ENCODE measurements at regions not wholly inside any gene's neighbourhood (a gene's known extent, or its start where the extent isn't known, plus 50 kb on each side); places are given as distances from the start of the nearest gene placed in this dataset.

DNA sequence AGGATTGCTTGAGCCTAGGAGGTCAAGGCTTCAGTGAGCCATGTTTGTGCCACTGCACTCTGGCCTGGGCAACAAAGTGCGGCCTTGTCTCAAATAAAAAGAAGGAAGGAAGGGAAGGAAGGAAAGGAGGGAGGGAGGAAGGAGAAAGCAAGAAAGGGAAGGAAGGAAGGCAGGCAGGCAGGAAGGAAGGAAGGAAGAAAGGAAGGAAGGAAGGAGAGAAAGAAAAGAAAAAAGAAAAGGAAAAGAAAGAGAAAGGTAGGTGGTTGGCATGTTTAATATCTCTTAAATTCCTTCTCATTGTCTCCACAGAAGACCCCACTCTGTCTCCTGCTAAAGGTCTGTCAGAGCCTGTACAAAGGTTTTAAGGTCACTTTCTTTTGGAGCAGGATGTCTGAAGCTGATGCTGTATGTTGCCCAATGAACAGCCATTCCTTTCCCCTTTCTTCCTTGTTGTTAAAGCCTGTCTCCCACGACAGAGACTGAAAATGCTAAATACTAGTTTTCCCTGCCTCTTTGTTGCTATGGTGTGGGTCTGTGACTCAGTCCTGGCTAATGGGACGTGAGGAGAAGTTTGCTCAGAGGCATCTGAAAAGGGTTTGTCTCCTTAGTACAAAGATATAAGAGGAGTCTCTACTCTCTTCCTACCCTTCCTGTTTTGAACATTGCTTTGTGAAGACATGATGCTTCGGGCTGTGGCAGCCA is 213.3 kb downstream of the PCSK1 start:
- no peak for TF ChIP-seq EZH2 (IDR thresholded peaks at IDR 0.05; ENCODE audit: borderline replicate concordance, low read length)
- TF ChIP-seq, protein P1, sequence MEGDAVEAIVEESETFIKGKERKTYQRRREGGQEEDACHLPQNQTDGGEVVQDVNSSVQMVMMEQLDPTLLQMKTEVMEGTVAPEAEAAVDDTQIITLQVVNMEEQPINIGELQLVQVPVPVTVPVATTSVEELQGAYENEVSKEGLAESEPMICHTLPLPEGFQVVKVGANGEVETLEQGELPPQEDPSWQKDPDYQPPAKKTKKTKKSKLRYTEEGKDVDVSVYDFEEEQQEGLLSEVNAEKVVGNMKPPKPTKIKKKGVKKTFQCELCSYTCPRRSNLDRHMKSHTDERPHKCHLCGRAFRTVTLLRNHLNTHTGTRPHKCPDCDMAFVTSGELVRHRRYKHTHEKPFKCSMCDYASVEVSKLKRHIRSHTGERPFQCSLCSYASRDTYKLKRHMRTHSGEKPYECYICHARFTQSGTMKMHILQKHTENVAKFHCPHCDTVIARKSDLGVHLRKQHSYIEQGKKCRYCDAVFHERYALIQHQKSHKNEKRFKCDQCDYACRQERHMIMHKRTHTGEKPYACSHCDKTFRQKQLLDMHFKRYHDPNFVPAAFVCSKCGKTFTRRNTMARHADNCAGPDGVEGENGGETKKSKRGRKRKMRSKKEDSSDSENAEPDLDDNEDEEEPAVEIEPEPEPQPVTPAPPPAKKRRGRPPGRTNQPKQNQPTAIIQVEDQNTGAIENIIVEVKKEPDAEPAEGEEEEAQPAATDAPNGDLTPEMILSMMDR (conservative IDR thresholded peaks at IDR 0.05 in 1 of 2, IDR thresholded peaks at IDR 0.05 in 1 of 2; ENCODE audit: extremely low read depth in 1 of 2, insufficient read depth in 1 of 2, low read depth in 1 of 2, low read length in 2 of 2), result no peak

Data from mammary epithelial cell (primary cell).